GM18909 (cell line): ENCODE measurements at regions not wholly inside any gene's neighbourhood (a gene's known extent, or its start where the extent isn't known, plus 50 kb on each side); places are given as distances from the start of the nearest gene placed in this dataset.

Source experiments
- ATAC-seq: cut with Tn5 transposase; IDR thresholded peaks from one replicate; pipeline ENCODE4 v1.9.1; 2021; ENCODE audit warnings: mild to moderate bottlenecking; ENCODE audit not compliant: unreplicated experiment, poor library complexity

GRCh38 chr6:121800047-121800446 is 364.6 kb downstream of the GJA1 start:
- no peak for ATAC-seq

GRCh38 chr6:121806116-121806515 is 370.7 kb downstream of the GJA1 start:
- no peak for ATAC-seq

- ATAC-seq, result no peak
Measured at GRCh38 chr6:121809211-121809610, 373.8 kb downstream of the GJA1 start.

GRCh38 chr6:121810158-121811032 is 374.9 kb downstream of the GJA1 start:
- no peak for ATAC-seq

- ATAC-seq, result no peak
Measured at GRCh38 chr6:121811106-121811505, 375.7 kb downstream of the GJA1 start.

- ATAC-seq, result no peak
Measured at GRCh38 chr6:121816361-121816760, 380.9 kb downstream of the GJA1 start.

- ATAC-seq, result no peak
Measured at GRCh38 chr6:121816906-121817540, 381.6 kb downstream of the GJA1 start.

- no peak for ATAC-seq
Measured at GRCh38 chr6:121823437-121823851, 388.0 kb downstream of the GJA1 start.

- ATAC-seq, result no peak
Measured at GRCh38 chr6:121826156-121826810, 390.8 kb downstream of the GJA1 start.

GRCh38 chr6:121828146-121828886 is 392.9 kb downstream of the GJA1 start:
- ATAC-seq, result no peak

GRCh38 chr6:121830736-121831135 is 395.3 kb downstream of the GJA1 start:
- no peak for ATAC-seq

- ATAC-seq, result no peak
Measured at GRCh38 chr6:121835662-121836061, 400.2 kb downstream of the GJA1 start.

- ATAC-seq, result no peak
Measured at GRCh38 chr6:121837545-121838229, 402.2 kb downstream of the GJA1 start.

- ATAC-seq, result no peak
Measured at GRCh38 chr6:121838842-121839241, 403.4 kb downstream of the GJA1 start.

- no peak for ATAC-seq
Measured at GRCh38 chr6:121839896-121840295, 404.4 kb downstream of the GJA1 start.

GRCh38 chr6:121844898-121845297 is 409.5 kb downstream of the GJA1 start:
- ATAC-seq, result no peak

- no peak for ATAC-seq
Measured at GRCh38 chr6:121847806-121848522, 412.5 kb downstream of the GJA1 start.

- ATAC-seq, result no peak
Measured at GRCh38 chr6:121848523-121849255, 413.2 kb downstream of the GJA1 start.

GRCh38 chr6:121849477-121849876 is 414.0 kb downstream of the GJA1 start:
- ATAC-seq, result peak; percentile 94
